H1 (cell line): ENCODE measurements at regions not wholly inside any gene's neighbourhood (a gene's known extent, or its start where the extent isn't known, plus 50 kb on each side); places are given as distances from the start of the nearest gene placed in this dataset.

ENCODE experiments used
- CTCF ChIA-PET: fragments of 300-600 bp; sonication (Branson Sonifier 250); formaldehyde crosslinking; loops from one replicate; lab custom pipeline; 2021; ENCODE audit not compliant: partially characterized antibody; lab: Charles Lee
- POLR2A ChIA-PET: fragments of 300-600 bp; sonication (Branson Sonifier 250); formaldehyde crosslinking; loops from one replicate; lab custom pipeline; 2021; ENCODE audit warnings: inconsistent platforms; ENCODE audit not compliant: partially characterized antibody; lab: Charles Lee
- DNase-seq, 2 experiments: peaks; one replicate each; pipeline versions ENCODE4 v3.0.0 to v3.0.0-alpha.2; 2010 to 2022; ENCODE audit warnings: low spot score in 2 of 2, low read depth in 1 of 2, mixed read lengths in 1 of 2
- FAIRE-seq: peaks from 2 replicates; lab custom pipeline; 2011; peaks lifted over from hg19 to GRCh38; lab: Jason Lieb, UNC
- H2AFZ ChIP-seq: 2 replicates; pipeline ENCODE4 v1.8.1; 2012; ENCODE audit warnings: low read length, inconsistent platforms
- H2AK5ac ChIP-seq: 2 replicates; pipeline ENCODE4 v1.6.1; 2013; ENCODE audit warnings: low read depth, low read length
- H2BK120ac ChIP-seq: replicated peaks from 2 replicates; pipeline ENCODE3; 2013; ENCODE audit warnings: low read depth, low read length, inconsistent platforms
- H2BK12ac ChIP-seq: 2 replicates; pipeline ENCODE4 v1.6.1; 2013; ENCODE audit warnings: low read depth, low read length
- H2BK15ac ChIP-seq: 2 replicates; pipeline ENCODE4 v1.6.1; 2013; ENCODE audit warnings: low read length
- H2BK20ac ChIP-seq: 2 replicates; pipeline ENCODE4 v1.6.1; 2013; ENCODE audit warnings: low read length
- H2BK5ac ChIP-seq: 2 replicates; pipeline ENCODE4 v1.6.1; 2013; ENCODE audit warnings: low read depth, low read length
- H3K14ac ChIP-seq: 2 replicates; pipeline ENCODE4 v1.6.1; 2013; ENCODE audit warnings: inconsistent platforms; ENCODE audit not compliant: insufficient read length
- H3K18ac ChIP-seq: 2 replicates; pipeline ENCODE4 v1.6.1; 2013; ENCODE audit warnings: low read length; ENCODE audit errors: extremely low read depth
- H3K23ac ChIP-seq: 2 replicates; pipeline ENCODE4 v1.6.1; 2013; ENCODE audit warnings: inconsistent platforms; ENCODE audit not compliant: insufficient read length
- H3K23me2 ChIP-seq: 2 replicates; pipeline ENCODE4 v1.6.1; 2013; ENCODE audit warnings: low read depth, low read length
- H3K27ac ChIP-seq: 2 replicates; pipeline ENCODE4 v1.6.1; 2011; ENCODE audit warnings: low read depth, low read length, inconsistent platforms
- H3K27me3 ChIP-seq, 4 experiments: replicated peaks in 1 of 4; 1 replicate in 1 of 4; 2 replicates in 3 of 4; pipeline versions ENCODE4 v1.6.1 to v1.8.1; 2011 to 2013; ENCODE audit warnings: low read length in 3 of 4, mild to moderate bottlenecking in 3 of 4, inconsistent platforms in 2 of 4, mixed read lengths in 2 of 4, moderate library complexity in 1 of 4; ENCODE audit not compliant: control insufficient read depth in 3 of 4, insufficient read depth in 3 of 4; ENCODE audit errors: extremely low read depth in 1 of 4
- H3K36me3 ChIP-seq, 4 experiments: 2 replicates each; pipeline versions ENCODE4 v1.6.1 to v1.8.1; 2011 to 2013; ENCODE audit warnings: mild to moderate bottlenecking in 4 of 4, low read length in 3 of 4, moderate library complexity in 2 of 4, control low read depth in 1 of 4, inconsistent platforms in 1 of 4; ENCODE audit not compliant: insufficient read depth in 4 of 4, control insufficient read depth in 2 of 4
- H3K4ac ChIP-seq: replicated peaks from 2 replicates; pipeline ENCODE3; 2013; ENCODE audit warnings: low read length, low read depth, mixed read lengths, inconsistent platforms; ENCODE audit not compliant: insufficient read length
- H3K4me1 ChIP-seq, 4 experiments: replicated peaks in 1 of 4; 1 replicate in 1 of 4; 2 replicates in 3 of 4; pipeline versions ENCODE4 v1.6.1 to v1.8.1; 2011 to 2013; ENCODE audit warnings: low read length in 3 of 4, inconsistent platforms in 2 of 4, mixed read lengths in 1 of 4; ENCODE audit not compliant: insufficient read depth in 4 of 4, control insufficient read depth in 3 of 4
- H3K4me2 ChIP-seq, 2 experiments: 2 replicates each; pipeline versions ENCODE4 v1.6.1 to v1.8.1; 2011 to 2013; ENCODE audit warnings: low read depth in 2 of 2, low read length in 2 of 2, control low read depth in 1 of 2, inconsistent platforms in 1 of 2, mild to moderate bottlenecking in 1 of 2; ENCODE audit not compliant: insufficient read depth in 1 of 2
- H3K4me3 ChIP-seq, 4 experiments: fragments of 200-600, 300-600 bp in 1 of 4; sonication (generic), shearing (Covaris generic), sonication (Bioruptor Twin) in 1 of 4; 2 replicates each; pipeline versions ENCODE4 v1.5.1 to v1.8.1; 2011 to 2016; ENCODE audit warnings: low read length in 4 of 4, low read depth in 3 of 4, control low read depth in 2 of 4, inconsistent platforms in 2 of 4, mild to moderate bottlenecking in 2 of 4, mixed read lengths in 1 of 4, moderate library complexity in 1 of 4; ENCODE audit not compliant: insufficient read depth in 2 of 4; ENCODE audit errors: extremely low read depth in 1 of 4
- H3K56ac ChIP-seq: replicated peaks from 2 replicates; pipeline ENCODE3; 2013; ENCODE audit warnings: low read depth, mild to moderate bottlenecking, mixed read lengths, low read length, inconsistent platforms; ENCODE audit not compliant: insufficient read length
- H3K79me1 ChIP-seq: 2 replicates; pipeline ENCODE4 v1.6.1; 2013; ENCODE audit warnings: low read depth, low read length, control low read depth
- H3K79me2 ChIP-seq, 2 experiments: 2 replicates each; pipeline versions ENCODE4 v1.6.1 to v1.8.1; 2012 to 2013; ENCODE audit warnings: low read length in 2 of 2, mild to moderate bottlenecking in 2 of 2, inconsistent platforms in 1 of 2; ENCODE audit not compliant: insufficient read depth in 2 of 2, control insufficient read depth in 1 of 2
- H3K9ac ChIP-seq, 4 experiments: replicated peaks in 1 of 4; 1 replicate in 1 of 4; 2 replicates in 3 of 4; pipeline versions ENCODE4 v1.6.1 to v1.8.1; 2011 to 2013; ENCODE audit warnings: low read depth in 3 of 4, low read length in 3 of 4, control low read depth in 2 of 4, mild to moderate bottlenecking in 2 of 4, moderate library complexity in 2 of 4, inconsistent platforms in 1 of 4; ENCODE audit errors: extremely low read depth in 1 of 4
- H3K9me3 ChIP-seq, 2 experiments: 2 replicates each; pipeline versions ENCODE4 v1.6.1 to v1.8.1; 2012 to 2013; ENCODE audit warnings: mild to moderate bottlenecking in 2 of 2, moderate library complexity in 2 of 2, control low read depth in 1 of 2, inconsistent platforms in 1 of 2, low read depth in 1 of 2, low read length in 1 of 2, mixed read lengths in 1 of 2; ENCODE audit not compliant: insufficient read depth in 2 of 2
- H4K20me1 ChIP-seq, 2 experiments: replicated peaks in 1 of 2; 2 replicates each; pipeline versions ENCODE3 to v1.8.1; 2011 to 2013; ENCODE audit warnings: inconsistent platforms in 2 of 2, low read length in 2 of 2, mild to moderate bottlenecking in 1 of 2; ENCODE audit not compliant: insufficient read depth in 2 of 2, control insufficient read depth in 1 of 2
- H4K5ac ChIP-seq: 2 replicates; pipeline ENCODE4 v1.6.1; 2013; ENCODE audit warnings: low read length, low read depth, mixed read lengths, inconsistent platforms; ENCODE audit not compliant: insufficient read length
- H4K8ac ChIP-seq: 2 replicates; pipeline ENCODE4 v1.8.0; 2013; ENCODE audit warnings: mild to moderate bottlenecking, moderate library complexity, low read length, inconsistent platforms; ENCODE audit not compliant: insufficient read depth; ENCODE audit errors: extremely low read depth
- H4K91ac ChIP-seq: replicated peaks from 2 replicates; pipeline ENCODE3; 2013; ENCODE audit warnings: low read length, mixed read lengths, inconsistent platforms; ENCODE audit not compliant: insufficient read length
- ATF2 ChIP-seq: IDR thresholded peaks from 2 replicates; pipeline ENCODE4 v1.6.1; 2012; ENCODE audit warnings: low read length, inconsistent platforms
- ATF3 ChIP-seq: IDR thresholded peaks from 2 replicates; pipeline ENCODE4 v1.6.1; 2011; ENCODE audit warnings: low read depth, mild to moderate bottlenecking, low read length; ENCODE audit not compliant: insufficient read depth
- SRF ChIP-seq: IDR thresholded peaks from 2 replicates; pipeline ENCODE4 v1.6.1; 2011; ENCODE audit warnings: mild to moderate bottlenecking, low read depth, low read length, moderate library complexity
- WGBS, 2 experiments: shearing (Covaris generic) in 1 of 2; methylation state at CpG; one replicate each; pipeline versions ENCODE4 v1.1.6 to v1.1.7; 2013 to 2015; ENCODE audit warnings: low lambda C conversion rate in 2 of 2, mixed read lengths in 2 of 2, inconsistent platforms in 1 of 2, low coverage in 1 of 2, missing lambda C conversion rate in 1 of 2; ENCODE audit not compliant: insufficient replicate concordance in 2 of 2, insufficient coverage in 1 of 2, insufficient read length in 1 of 2; ENCODE audit errors: extremely low coverage in 1 of 2, missing lambda C conversion rate in 1 of 2; 5-methylcytosine and 5-hydroxymethylcytosine counted together

- WGBS, 2 experiments = 53% methylated on average over 8 of the region's 8 CpGs; no CpG with 5 or more reads in 1 of the 2 experiments
- FAIRE-seq (no peak), DNase-seq (no peak)
- CTCF ChIA-PET = interaction anchor here (0.6 to 6.6 kb wide), 6 partner anchors 12 to 300 kb away, joined by 4 to 52 read pairs (median 8); no protein-coding TSS in a partner anchor
- Histone ChIP-seq H3K4me3 (no peak overlapping the region), H3K79me1 (no peaks in the 10 kb centered on the region), H3K4me1 (peaks cover 0 to 16% (median 5%) of the 10 kb centered on the region in 4 experiments; a peak in 5 of 7 replicates), H2AFZ (peak overlapping the region; percentile 71), H3K4me2 (peak overlapping the region in 1 of 2 experiments; percentile 50; a peak in 2 of 4 replicates), H4K20me1 (no peaks in the 10 kb centered on the region), H2AK5ac (no peak overlapping the region), H3K23me2 (no peaks in the 10 kb centered on the region), H3K36me3 (no peaks in the 10 kb centered on the region), H3K56ac (no peak overlapping the region), H4K91ac (no peak overlapping the region), H3K27me3 (no peaks in the 10 kb centered on the region; a peak in 1 of 7 replicates), H3K23ac (no peak overlapping the region), H3K27ac (no peak overlapping the region), H3K9ac (no peak overlapping the region), H2BK120ac (no peak overlapping the region), H2BK15ac (peak overlapping the region; percentile 63; the same call in 1 of the 2 replicates), H2BK12ac (peak overlapping the region; percentile 11; the same call in 1 of the 2 replicates), H2BK20ac (0 out of 2 replicates have a peak overlapping the region, but pooled peaks have one; percentile 52), H3K14ac (no peak overlapping the region), H2BK5ac (peak overlapping the region; percentile 40; the same call in 1 of the 2 replicates), H3K4ac (no peak overlapping the region), H3K18ac (peak overlapping the region; percentile 1; the same call in 1 of the 2 replicates), H3K9me3 (no peaks in the 10 kb centered on the region), H4K5ac (no peak overlapping the region), H3K79me2 (no peaks in the 10 kb centered on the region), H4K8ac (no peak overlapping the region)
- POLR2A ChIA-PET = interaction anchor here (0.6 to 2.2 kb wide), 5 partner anchors 10 to 76 kb away, joined by 3 to 8 read pairs (median 4); no protein-coding TSS in a partner anchor
- TF ChIP-seq ATF3 (no peak), SRF (no peak), ATF2 (no peak)
Measured at GRCh38 chr10:128527711-128528110, 401.5 kb upstream of the MKI67 start.
